ENCODE measurements at regions not wholly inside any gene's neighbourhood (a gene's known extent, or its start where the extent isn't known, plus 50 kb on each side); places are given as distances from the start of the nearest gene placed in this dataset.

- no peak for TF ChIP-seq CTCF (IDR thresholded peaks at IDR 0.05)
- H3K27ac Mint-ChIP-seq, result no peak overlapping the region
- no peak for DNase-seq
These were observed 287.4 kb downstream of the SKIDA1 start for GRCh38 chr10:21238044-21238443.

GRCh38 chr10:21234761-21235160 lies 290.7 kb downstream of the SKIDA1 start:
- H3K36me3 Mint-ChIP-seq (ENCODE audit: low read depth), result no peaks in the 10 kb centered on the region
- peaks cover 2% of the 10 kb centered on the region; the same call in 1 of the 2 replicates for H3K27me3 Mint-ChIP-seq (ENCODE audit: insufficient read depth)
- H3K4me1 Mint-ChIP-seq (ENCODE audit: low read depth), result no peaks in the 10 kb centered on the region
- no peak for TF ChIP-seq CTCF (IDR thresholded peaks at IDR 0.05)
- no peak overlapping the region for H3K4me3 Mint-ChIP-seq
- no peak overlapping the region for H3K27ac Mint-ChIP-seq
- no peak for DNase-seq
- H3K9me3 Mint-ChIP-seq, result no peaks in the 10 kb centered on the region

More at GRCh38 chr10:21238044-21238443, 287.4 kb downstream of the SKIDA1 start:
- 0 out of 2 replicates have a peak, but pooled peaks cover 6% of the 10 kb centered on the region for H3K4me1 Mint-ChIP-seq (ENCODE audit: low read depth)
- H3K9me3 Mint-ChIP-seq, result no peaks in the 10 kb centered on the region
- peaks cover 2% of the 10 kb centered on the region; the same call in 1 of the 2 replicates for H3K27me3 Mint-ChIP-seq (ENCODE audit: insufficient read depth)
- H3K36me3 Mint-ChIP-seq (ENCODE audit: low read depth), result no peaks in the 10 kb centered on the region
- H3K4me3 Mint-ChIP-seq, result no peak overlapping the region

GRCh38 chr10:21230219-21230618 lies 295.3 kb downstream of the SKIDA1 start:
- no peak for DNase-seq
- Mint-ChIP-seq H3K36me3 (ENCODE audit: low read depth) (no peaks in the 10 kb centered on the region), H3K4me1 (ENCODE audit: low read depth) (no peaks in the 10 kb centered on the region), H3K27me3 (ENCODE audit: insufficient read depth) (peaks cover 2% of the 10 kb centered on the region), H3K4me3 (no peak overlapping the region), H3K9me3 (no peaks in the 10 kb centered on the region), H3K27ac (no peak overlapping the region)
- TF ChIP-seq CTCF (IDR thresholded peaks at IDR 0.05), result no peak

GRCh38 chr10:21217748-21218367 lies 307.6 kb downstream of the SKIDA1 start:
- no peak overlapping the region for H3K27ac Mint-ChIP-seq
- no peaks in the 10 kb centered on the region for H3K9me3 Mint-ChIP-seq
- H3K36me3 Mint-ChIP-seq (ENCODE audit: low read depth), result no peaks in the 10 kb centered on the region
- no peak for DNase-seq
- no peak for TF ChIP-seq CTCF (IDR thresholded peaks at IDR 0.05)
- H3K4me1 Mint-ChIP-seq (ENCODE audit: low read depth), result no peaks in the 10 kb centered on the region
- H3K27me3 Mint-ChIP-seq (ENCODE audit: insufficient read depth), result peaks cover 3% of the 10 kb centered on the region; the same call in 1 of the 2 replicates
- H3K4me3 Mint-ChIP-seq, result no peak overlapping the region

- H3K4me1 Mint-ChIP-seq (ENCODE audit: low read depth), result no peaks in the 10 kb centered on the region
- no peaks in the 10 kb centered on the region for H3K9me3 Mint-ChIP-seq
- no peaks in the 10 kb centered on the region for H3K36me3 Mint-ChIP-seq (ENCODE audit: low read depth)
- no peak overlapping the region for H3K27ac Mint-ChIP-seq
- peaks cover 3% of the 10 kb centered on the region; the same call in 1 of the 2 replicates for H3K27me3 Mint-ChIP-seq (ENCODE audit: insufficient read depth)
- no peak overlapping the region for H3K4me3 Mint-ChIP-seq
- TF ChIP-seq CTCF (IDR thresholded peaks at IDR 0.05), result no peak
- no peak for DNase-seq
These were observed 308.4 kb downstream of the SKIDA1 start for GRCh38 chr10:21217107-21217506.

All from HFFc6 (cell line).